ENCODE measurements at regions not wholly inside any gene's neighbourhood (a gene's known extent, or its start where the extent isn't known, plus 50 kb on each side); places are given as distances from the start of the nearest gene placed in this dataset.

DNA sequence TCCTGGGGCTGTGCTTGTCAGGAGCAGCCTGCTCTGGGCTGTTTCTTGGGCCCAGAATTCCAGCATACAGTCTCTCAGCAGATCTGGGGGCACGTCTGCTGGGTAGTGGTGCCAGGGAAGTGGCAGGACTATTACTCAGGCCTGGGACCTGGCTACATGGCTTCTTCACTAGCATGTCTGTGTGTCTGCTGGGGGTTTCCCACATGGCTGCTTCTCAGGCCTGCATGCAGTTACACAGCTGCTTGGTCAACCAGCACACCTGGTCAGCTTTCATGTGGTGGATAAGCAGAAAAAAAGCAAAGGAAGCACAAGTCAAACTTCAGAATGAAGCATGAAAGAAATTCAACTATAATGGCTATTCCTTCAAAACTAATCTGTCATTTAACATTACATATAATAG is 316.2 kb upstream of the NOX3 start:
- TF ChIP-seq CTCF (IDR thresholded peaks at IDR 0.05) (no peak), EP300 (IDR thresholded peaks at IDR 0.05) (no peak), POLR2A (IDR thresholded peaks at IDR 0.05) (no peak)
